ENCODE measurements at regions not wholly inside any gene's neighbourhood (a gene's known extent, or its start where the extent isn't known, plus 50 kb on each side); places are given as distances from the start of the nearest gene placed in this dataset.

DNA sequence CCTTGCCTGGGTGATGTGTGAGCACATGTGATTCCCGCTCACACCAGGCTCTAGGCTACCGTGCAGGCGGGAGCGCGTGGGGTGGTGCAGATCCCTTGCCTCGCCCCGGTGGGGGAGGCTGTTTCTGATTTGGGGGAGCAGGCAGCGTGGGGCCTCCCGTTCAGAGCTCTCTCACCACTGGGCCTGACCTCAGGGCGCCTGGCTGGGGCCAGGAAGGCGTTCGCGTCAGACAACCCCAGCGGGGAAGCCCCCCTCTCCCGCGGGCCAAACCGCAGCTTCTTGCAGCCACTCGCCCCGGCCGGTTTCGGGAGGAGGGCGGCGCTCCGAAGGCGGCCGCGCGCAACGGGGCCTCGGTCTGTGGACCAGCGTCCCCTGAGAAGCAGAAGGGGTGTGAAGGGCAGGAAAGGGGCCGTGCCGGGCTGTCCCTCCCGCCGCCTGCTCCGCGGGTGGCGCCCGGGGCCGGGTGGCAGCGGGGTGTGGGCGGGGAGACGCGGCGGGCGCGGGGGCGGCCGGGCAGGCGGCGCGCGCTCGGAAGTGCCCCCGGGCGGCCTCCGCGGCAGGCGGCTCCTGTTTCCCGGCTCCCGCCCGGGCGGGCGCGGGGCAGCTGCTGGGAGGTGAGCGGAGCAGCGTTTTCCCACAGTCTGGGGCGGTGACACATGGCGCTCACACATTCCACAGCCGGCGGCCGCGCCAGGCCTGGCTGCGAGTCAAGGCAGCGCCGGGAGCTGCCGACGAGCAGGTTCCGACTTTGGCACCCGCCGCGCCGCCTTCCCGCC lies 65.1 kb upstream of the HES1 start:
- TF ChIP-seq, protein P1, sequence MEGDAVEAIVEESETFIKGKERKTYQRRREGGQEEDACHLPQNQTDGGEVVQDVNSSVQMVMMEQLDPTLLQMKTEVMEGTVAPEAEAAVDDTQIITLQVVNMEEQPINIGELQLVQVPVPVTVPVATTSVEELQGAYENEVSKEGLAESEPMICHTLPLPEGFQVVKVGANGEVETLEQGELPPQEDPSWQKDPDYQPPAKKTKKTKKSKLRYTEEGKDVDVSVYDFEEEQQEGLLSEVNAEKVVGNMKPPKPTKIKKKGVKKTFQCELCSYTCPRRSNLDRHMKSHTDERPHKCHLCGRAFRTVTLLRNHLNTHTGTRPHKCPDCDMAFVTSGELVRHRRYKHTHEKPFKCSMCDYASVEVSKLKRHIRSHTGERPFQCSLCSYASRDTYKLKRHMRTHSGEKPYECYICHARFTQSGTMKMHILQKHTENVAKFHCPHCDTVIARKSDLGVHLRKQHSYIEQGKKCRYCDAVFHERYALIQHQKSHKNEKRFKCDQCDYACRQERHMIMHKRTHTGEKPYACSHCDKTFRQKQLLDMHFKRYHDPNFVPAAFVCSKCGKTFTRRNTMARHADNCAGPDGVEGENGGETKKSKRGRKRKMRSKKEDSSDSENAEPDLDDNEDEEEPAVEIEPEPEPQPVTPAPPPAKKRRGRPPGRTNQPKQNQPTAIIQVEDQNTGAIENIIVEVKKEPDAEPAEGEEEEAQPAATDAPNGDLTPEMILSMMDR (conservative IDR thresholded peaks at IDR 0.05 in 1 of 2, IDR thresholded peaks at IDR 0.05 in 1 of 2; ENCODE audit: extremely low read depth in 1 of 2, insufficient read depth in 1 of 2, low read depth in 1 of 2, low read length in 2 of 2), result no peak
- no peak for TF ChIP-seq EZH2 (IDR thresholded peaks at IDR 0.05; ENCODE audit: borderline replicate concordance, low read length)
